ENCODE measurements at regions not wholly inside any gene's neighbourhood (a gene's known extent, or its start where the extent isn't known, plus 50 kb on each side); places are given as distances from the start of the nearest gene placed in this dataset.

GRCh38 chr17:77451245-77451893 is 310.6 kb downstream of the SEC14L1 start (continued):
- TF ChIP-seq SMC3 (conservative IDR thresholded peaks at IDR 0.05; ENCODE audit: insufficient read depth, low read depth, low read length) (no peak), KDM4B (IDR thresholded peaks at IDR 0.05; ENCODE audit: borderline replicate concordance in 2 of 2, low read depth in 1 of 2) (no peak), TFAM (CRISPR knock-in tag; conservative IDR thresholded peaks at IDR 0.05) (no peak), MTF1 (CRISPR knock-in tag; IDR thresholded peaks at IDR 0.05; ENCODE audit: borderline replicate concordance) (no peak), PRPF4 (IDR thresholded peaks at IDR 0.05; ENCODE audit: insufficient read depth, low read depth, low read length, poor library complexity, severe bottlenecking) (no peak), SREBF2 (CRISPR knock-in tag; IDR thresholded peaks at IDR 0.05) (no peak), RBM34 (IDR thresholded peaks at IDR 0.05; ENCODE audit: borderline replicate concordance, insufficient read depth, low read length) (no peak), ELF2 (CRISPR knock-in tag; IDR thresholded peaks at IDR 0.05) (no peak), HCFC1 (IDR thresholded peaks at IDR 0.05; ENCODE audit: low read depth, low read length) (no peak), SRSF3 (IDR thresholded peaks at IDR 0.05; ENCODE audit: insufficient read depth, low read length) (no peak), MBD2 (IDR thresholded peaks at IDR 0.05; ENCODE audit: borderline replicate concordance, low read depth) (no peak), FOXJ3 (CRISPR knock-in tag; IDR thresholded peaks at IDR 0.05) (no peak), ZNF408 (CRISPR knock-in tag; IDR thresholded peaks at IDR 0.05; ENCODE audit: low read depth) (no peak), ZBTB8A (IDR thresholded peaks at IDR 0.05; ENCODE audit: partially characterized antibody) (no peak), ZNF740 (CRISPR knock-in tag; IDR thresholded peaks at IDR 0.05) (no peak), ZNF740 (tag; IDR thresholded peaks at IDR 0.05) (no peak), CGGBP1 (CRISPR knock-in tag; IDR thresholded peaks at IDR 0.05) (no peak), ETS1 (conservative IDR thresholded peaks at IDR 0.05; ENCODE audit: control insufficient read depth, low read depth, low read length) (0 out of 2 replicates have a peak, but pooled peaks have one; percentile 29), TOE1 (IDR thresholded peaks at IDR 0.05; ENCODE audit: borderline replicate concordance) (peak; percentile 46; the same call in 1 of the 2 replicates), TOE1 (CRISPR knock-in tag; IDR thresholded peaks at IDR 0.05; ENCODE audit: borderline replicate concordance, low read depth) (no peak), PATZ1 (CRISPR knock-in tag; IDR thresholded peaks at IDR 0.05; ENCODE audit: borderline replicate concordance) (no peak), NR3C1 (CRISPR knock-in tag; IDR thresholded peaks at IDR 0.05) (no peak), RBFOX2 (IDR thresholded peaks at IDR 0.05; ENCODE audit: low read depth, low read length) (peak; percentile 79), GABPA (tag; conservative IDR thresholded peaks at IDR 0.05; ENCODE audit: low read depth) (no peak)
